BE2C (cell line): ENCODE measurements at regions not wholly inside any gene's neighbourhood (a gene's known extent, or its start where the extent isn't known, plus 50 kb on each side); places are given as distances from the start of the nearest gene placed in this dataset.
"Not testable (repeated sequence)": the region's sequence is repeated elsewhere in the genome, so short reads cannot be mapped to it uniquely, and the experiment has no call there.

Source experiments
- DNase-seq: peaks from one replicate; pipeline ENCODE4 v3.0.0-alpha.2; 2020
- H3K27me3 ChIP-seq: fragments of 250-450 bp; sonication (Bioruptor Pico); 2 replicates; pipeline ENCODE4 v1.5.1; 2020; ENCODE audit warnings: mild to moderate bottlenecking
- H3K36me3 ChIP-seq: fragments of 250-450 bp; sonication (Bioruptor Pico); 2 replicates; pipeline ENCODE4 v1.5.1; 2020; ENCODE audit warnings: mild to moderate bottlenecking
- H3K4me1 ChIP-seq: fragments of 250-450 bp; sonication (Bioruptor Pico); 2 replicates; pipeline ENCODE4 v1.5.1; 2020
- H3K4me3 ChIP-seq: 2 replicates; pipeline ENCODE4 v1.5.1; 2011; ENCODE audit warnings: low read depth, low read length
- H3K9me3 ChIP-seq: fragments of 250-450 bp; sonication (Bioruptor Pico); 2 replicates; pipeline ENCODE4 v1.5.1; 2020
- CTCF ChIP-seq: IDR thresholded peaks from 2 replicates; pipeline ENCODE4 v1.5.1; 2012; ENCODE audit warnings: mild to moderate bottlenecking, low read depth, low read length

GRCh38 chr6:150516199-150516598 lies 83.5 kb upstream of the PLEKHG1 start:
- H3K27me3 ChIP-seq, result no peaks in the 10 kb centered on the region
- no peak for TF ChIP-seq CTCF
- DNase-seq, result no peak
- no peaks in the 10 kb centered on the region for H3K4me1 ChIP-seq
- no peak overlapping the region for H3K4me3 ChIP-seq
- no peaks in the 10 kb centered on the region for H3K9me3 ChIP-seq
- no peaks in the 10 kb centered on the region for H3K36me3 ChIP-seq

DNA sequence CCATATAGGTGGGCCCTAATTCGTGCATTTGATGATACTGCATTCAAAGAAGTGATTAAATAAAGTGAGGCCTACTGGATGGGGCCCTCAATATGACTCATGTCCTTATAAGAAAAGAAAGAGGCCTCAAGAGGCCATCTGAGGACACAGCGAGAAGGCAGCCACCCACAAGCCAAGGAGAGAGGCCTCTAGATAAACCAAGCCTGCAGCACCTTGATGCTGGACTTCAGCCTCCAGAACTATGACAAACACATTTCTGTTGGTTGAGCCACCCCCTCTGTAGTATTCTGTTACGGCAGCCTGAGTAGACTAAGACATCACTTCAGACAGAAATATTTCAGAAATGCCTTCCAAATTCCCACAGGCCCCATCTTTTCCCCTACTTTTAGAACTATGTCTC lies 82.5 kb upstream of the PLEKHG1 start:
- H3K9me3 ChIP-seq, result no peaks in the 10 kb centered on the region
- H3K36me3 ChIP-seq, result no peaks in the 10 kb centered on the region
- DNase-seq, result no peak
- H3K4me3 ChIP-seq, result no peak overlapping the region
- TF ChIP-seq CTCF, result no peak
- no peaks in the 10 kb centered on the region for H3K4me1 ChIP-seq
- H3K27me3 ChIP-seq, result no peaks in the 10 kb centered on the region

DNA sequence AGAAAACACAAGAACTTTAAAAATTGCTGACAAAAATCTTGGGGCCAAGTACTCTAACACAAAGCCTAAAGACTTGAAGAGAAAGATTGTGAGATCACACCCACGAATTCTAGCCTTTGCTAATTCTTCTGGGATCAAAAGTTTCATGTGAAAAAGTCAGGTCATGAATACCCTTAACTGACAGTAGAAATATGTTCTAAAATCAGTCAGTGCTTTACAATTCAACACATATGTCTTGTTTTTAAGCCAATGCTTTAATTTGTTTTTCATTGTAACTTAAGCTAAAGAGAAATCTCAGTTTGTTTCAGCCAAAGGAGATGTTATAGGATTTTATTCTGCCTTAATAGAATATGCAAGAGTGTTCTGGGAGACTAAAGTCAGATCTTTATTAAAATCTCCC lies 78.2 kb upstream of the PLEKHG1 start:
- H3K9me3 ChIP-seq, result no peaks in the 10 kb centered on the region
- no peak for TF ChIP-seq CTCF
- H3K36me3 ChIP-seq, result no peaks in the 10 kb centered on the region
- H3K4me1 ChIP-seq, result no peaks in the 10 kb centered on the region
- no peak for DNase-seq
- no peak overlapping the region for H3K4me3 ChIP-seq
- H3K27me3 ChIP-seq, result no peaks in the 10 kb centered on the region

DNA sequence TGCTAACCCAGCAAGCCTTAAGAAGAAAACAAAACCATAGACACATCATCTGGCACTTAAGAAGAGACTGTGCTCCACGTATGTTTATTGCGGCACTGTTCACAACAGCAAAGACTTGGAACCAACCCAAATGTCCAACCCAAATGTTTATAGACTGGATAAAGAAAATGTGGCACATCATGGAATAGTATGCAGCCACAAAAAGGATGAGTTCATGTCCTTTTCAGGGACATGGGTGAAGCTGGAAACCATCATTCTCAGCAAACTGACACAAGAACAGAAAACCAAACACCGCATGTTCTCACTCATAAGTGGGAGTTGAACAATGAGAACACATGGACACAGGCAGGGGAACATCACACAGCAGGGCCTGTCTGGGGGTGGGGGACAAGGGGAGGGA lies 76.5 kb upstream of the PLEKHG1 start:
- H3K4me3 ChIP-seq, DNase-seq, H3K27me3 ChIP-seq, H3K36me3 ChIP-seq, H3K4me1 ChIP-seq, H3K9me3 ChIP-seq: not testable (repeated sequence)

DNA sequence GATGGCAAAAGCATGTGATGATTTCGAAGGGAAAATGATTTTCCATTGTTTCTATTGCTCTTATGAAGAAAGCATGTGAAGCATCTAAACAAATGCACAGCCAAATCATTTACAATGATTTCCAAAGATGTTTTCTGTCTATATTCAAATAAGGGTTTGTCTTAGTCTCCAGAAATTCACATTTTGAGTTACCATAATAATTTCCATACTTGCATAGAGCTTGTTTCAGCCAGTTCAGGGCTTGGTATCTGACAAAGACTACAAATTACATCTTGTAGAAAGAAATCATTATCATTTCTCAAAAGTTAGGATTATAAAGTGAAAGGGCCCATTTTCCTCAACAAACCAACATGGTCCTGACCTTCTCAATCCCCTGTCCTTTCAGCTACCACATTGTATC lies 74.4 kb upstream of the PLEKHG1 start:
- no peak for DNase-seq
- H3K4me1 ChIP-seq, result no peaks in the 10 kb centered on the region
- H3K9me3 ChIP-seq, result no peaks in the 10 kb centered on the region
- no peaks in the 10 kb centered on the region; the same call in 1 of the 2 replicates for H3K27me3 ChIP-seq
- no peaks in the 10 kb centered on the region for H3K36me3 ChIP-seq
- no peak overlapping the region for H3K4me3 ChIP-seq
- no peak for TF ChIP-seq CTCF

GRCh38 chr6:150527100-150527499 lies 72.6 kb upstream of the PLEKHG1 start:
- Histone ChIP-seq H3K4me1 (no peaks in the 10 kb centered on the region), H3K27me3 (no peaks in the 10 kb centered on the region; the same call in 1 of the 2 replicates), H3K4me3 (no peak overlapping the region), H3K36me3 (no peaks in the 10 kb centered on the region), H3K9me3 (no peaks in the 10 kb centered on the region)
- no peak for TF ChIP-seq CTCF
- no peak for DNase-seq

GRCh38 chr6:150528648-150529285 lies 70.9 kb upstream of the PLEKHG1 start:
- TF ChIP-seq CTCF, result no peak
- Histone ChIP-seq H3K9me3 (no peaks in the 10 kb centered on the region), H3K4me1 (no peaks in the 10 kb centered on the region), H3K27me3 (no peaks in the 10 kb centered on the region; the same call in 1 of the 2 replicates), H3K36me3 (no peaks in the 10 kb centered on the region), H3K4me3 (no peak overlapping the region)
- no peak for DNase-seq
